KMS-11 (cell line): ENCODE measurements at regions not wholly inside any gene's neighbourhood (a gene's known extent, or its start where the extent isn't known, plus 50 kb on each side); places are given as distances from the start of the nearest gene placed in this dataset.

Experiments
- H2AFZ ChIP-seq: fragments of 200-600 bp; sonication (generic); 2 replicates; pipeline ENCODE4 v1.6.1; 2016; ENCODE audit warnings: antibody characterized with exemption, mixed run types, low read depth
- H3K27ac ChIP-seq: fragments of 200-600 bp; sonication (generic); 2 replicates; pipeline ENCODE4 v1.6.1; 2016; ENCODE audit warnings: mild to moderate bottlenecking, mixed run types
- H3K27me3 ChIP-seq: fragments of 200-600 bp; sonication (generic); 2 replicates; pipeline ENCODE4 v1.6.1; 2017; ENCODE audit warnings: mild to moderate bottlenecking, low read depth, mixed run types, moderate library complexity; ENCODE audit not compliant: insufficient read depth
- H3K36me3 ChIP-seq: fragments of 200-600 bp; sonication (generic); 2 replicates; pipeline ENCODE4 v1.6.1; 2017; ENCODE audit warnings: mild to moderate bottlenecking, mixed run types; ENCODE audit not compliant: insufficient read depth
- H3K4me1 ChIP-seq: fragments of 200-600 bp; sonication (generic); 2 replicates; pipeline ENCODE4 v1.6.1; 2016; ENCODE audit warnings: mild to moderate bottlenecking, low read depth, mixed run types; ENCODE audit not compliant: poor library complexity, severe bottlenecking
- H3K4me2 ChIP-seq: fragments of 200-600 bp; sonication (generic); 2 replicates; pipeline ENCODE4 v1.7.0; 2016; ENCODE audit warnings: mild to moderate bottlenecking, mixed run types
- H3K4me3 ChIP-seq: fragments of 200-600 bp; sonication (generic); IDR thresholded peaks from 2 replicates; pipeline ENCODE4 v1.6.1; 2017; ENCODE audit warnings: low read depth, low read length, mixed read lengths; ENCODE audit not compliant: insufficient read depth
- H3K79me2 ChIP-seq: fragments of 200-600 bp; sonication (generic); 2 replicates; pipeline ENCODE4 v1.6.1; 2016; ENCODE audit warnings: low read depth, mixed run types; ENCODE audit not compliant: insufficient read depth
- H3K9ac ChIP-seq: fragments of 200-600 bp; sonication (generic); 2 replicates; pipeline ENCODE4 v1.6.1; 2016; ENCODE audit warnings: mild to moderate bottlenecking, mixed run types
- H4K20me1 ChIP-seq: fragments of 200-600 bp; sonication (generic); 2 replicates; pipeline ENCODE4 v1.6.1; 2016; ENCODE audit warnings: mild to moderate bottlenecking, mixed run types; ENCODE audit not compliant: insufficient read depth
- CTCF ChIP-seq: fragments of 200-600 bp; sonication (generic); conservative IDR thresholded peaks from 2 replicates; pipeline ENCODE4 v1.6.1; 2017; ENCODE audit warnings: low read depth, mild to moderate bottlenecking, antibody characterized with exemption, low read length, moderate library complexity, mixed read lengths

- no peaks in the 10 kb centered on the region for H3K79me2 ChIP-seq
- no peaks in the 10 kb centered on the region for H3K27me3 ChIP-seq
- no peak for TF ChIP-seq CTCF
- no peak overlapping the region for H3K9ac ChIP-seq
- H3K4me2 ChIP-seq, result no peak overlapping the region
- H3K27ac ChIP-seq, result no peak overlapping the region
- no peak overlapping the region for H2AFZ ChIP-seq
- H3K4me3 ChIP-seq, result no peak overlapping the region
- no peaks in the 10 kb centered on the region for H3K4me1 ChIP-seq
- H4K20me1 ChIP-seq, result no peaks in the 10 kb centered on the region
- H3K36me3 ChIP-seq, result no peaks in the 10 kb centered on the region
Measured at GRCh38 chr13:26984337-26984736, 187.3 kb downstream of the USP12 start.

- H2AFZ ChIP-seq, result no peak overlapping the region
- no peaks in the 10 kb centered on the region for H3K36me3 ChIP-seq
- no peaks in the 10 kb centered on the region for H3K4me1 ChIP-seq
- H3K4me3 ChIP-seq, result no peak overlapping the region
- H3K79me2 ChIP-seq, result no peaks in the 10 kb centered on the region
- no peak overlapping the region for H3K9ac ChIP-seq
- no peak for TF ChIP-seq CTCF
- H4K20me1 ChIP-seq, result no peaks in the 10 kb centered on the region
- H3K27ac ChIP-seq, result no peak overlapping the region
- H3K27me3 ChIP-seq, result no peaks in the 10 kb centered on the region
- no peak overlapping the region for H3K4me2 ChIP-seq
Measured at GRCh38 chr13:26983543-26984320, 187.9 kb downstream of the USP12 start.

GRCh38 chr13:26980099-26981031 lies 191.2 kb downstream of the USP12 start:
- no peaks in the 10 kb centered on the region for H3K4me1 ChIP-seq

GRCh38 chr13:26979334-26979733 lies 192.3 kb downstream of the USP12 start:
- Histone ChIP-seq H3K4me2 (no peak overlapping the region), H3K4me1 (no peaks in the 10 kb centered on the region)
- TF ChIP-seq CTCF, result no peak

More at GRCh38 chr13:26980099-26981031, 191.2 kb downstream of the USP12 start:
- no peak overlapping the region for H3K27ac ChIP-seq
- no peaks in the 10 kb centered on the region for H3K79me2 ChIP-seq
- H2AFZ ChIP-seq, result no peak overlapping the region
- no peak for TF ChIP-seq CTCF
- no peak overlapping the region for H3K4me3 ChIP-seq
- no peak overlapping the region for H3K4me2 ChIP-seq
- H3K27me3 ChIP-seq, result no peaks in the 10 kb centered on the region
- no peak overlapping the region for H3K9ac ChIP-seq
- no peaks in the 10 kb centered on the region for H4K20me1 ChIP-seq
- H3K36me3 ChIP-seq, result no peaks in the 10 kb centered on the region

More at GRCh38 chr13:26979334-26979733, 192.3 kb downstream of the USP12 start:
- Histone ChIP-seq H3K9ac (no peak overlapping the region), H3K36me3 (no peaks in the 10 kb centered on the region), H3K27ac (no peak overlapping the region), H4K20me1 (no peaks in the 10 kb centered on the region), H2AFZ (no peak overlapping the region), H3K4me3 (no peak overlapping the region), H3K27me3 (no peaks in the 10 kb centered on the region), H3K79me2 (no peaks in the 10 kb centered on the region)
